ENCODE measurements at regions not wholly inside any gene's neighbourhood (a gene's known extent, or its start where the extent isn't known, plus 50 kb on each side); places are given as distances from the start of the nearest gene placed in this dataset.

- TF ChIP-seq CTCF (IDR thresholded peaks at IDR 0.05) (no peak), EP300 (IDR thresholded peaks at IDR 0.05) (no peak), POLR2A (IDR thresholded peaks at IDR 0.05) (no peak), POLR2AphosphoS5 (IDR thresholded peaks at IDR 0.05) (no peak)
Observed at GRCh38 chr4:18109676-18110075, 88.1 kb upstream of the LCORL start.

Measured in sigmoid colon (tissue), 4 donors.